Osteocyte (in vitro differentiated cells): ENCODE measurements at regions not wholly inside any gene's neighbourhood (a gene's known extent, or its start where the extent isn't known, plus 50 kb on each side); places are given as distances from the start of the nearest gene placed in this dataset.

Source experiments
- DNase-seq: peaks from one replicate; pipeline ENCODE4 v3.0.0; 2021; ENCODE audit warnings: mixed read lengths; ENCODE audit not compliant: unreplicated experiment; ENCODE audit errors: extremely low spot score
- H3K27ac Mint-ChIP-seq: one replicate; pipeline ENCODE4 v1.8.0; 2021; ENCODE audit warnings: mild to moderate bottlenecking, mixed read lengths; ENCODE audit not compliant: unreplicated experiment
- H3K27me3 Mint-ChIP-seq: one replicate; pipeline ENCODE4 v1.8.0; 2021; ENCODE audit warnings: mixed read lengths; ENCODE audit not compliant: unreplicated experiment
- H3K36me3 Mint-ChIP-seq: one replicate; pipeline ENCODE4 v1.8.0; 2021; ENCODE audit warnings: mixed read lengths; ENCODE audit not compliant: unreplicated experiment
- H3K4me1 Mint-ChIP-seq: one replicate; pipeline ENCODE4 v1.8.0; 2021; ENCODE audit warnings: mixed read lengths; ENCODE audit not compliant: unreplicated experiment
- H3K4me3 Mint-ChIP-seq: one replicate; pipeline ENCODE4 v1.8.0; 2021; ENCODE audit warnings: mild to moderate bottlenecking, moderate library complexity, mixed read lengths; ENCODE audit not compliant: unreplicated experiment
- H3K9me3 Mint-ChIP-seq: one replicate; pipeline ENCODE4 v1.8.0; 2021; ENCODE audit warnings: mixed read lengths; ENCODE audit not compliant: unreplicated experiment
- TF ChIP-seq, protein P1 (sequence below): fragments of 200-600 bp; sonication (generic); IDR thresholded peaks from 2 replicates; pipeline ENCODE4 v1.5.0; 2021; ENCODE audit warnings: antibody characterized with exemption, mild to moderate bottlenecking, moderate library complexity

DNA sequence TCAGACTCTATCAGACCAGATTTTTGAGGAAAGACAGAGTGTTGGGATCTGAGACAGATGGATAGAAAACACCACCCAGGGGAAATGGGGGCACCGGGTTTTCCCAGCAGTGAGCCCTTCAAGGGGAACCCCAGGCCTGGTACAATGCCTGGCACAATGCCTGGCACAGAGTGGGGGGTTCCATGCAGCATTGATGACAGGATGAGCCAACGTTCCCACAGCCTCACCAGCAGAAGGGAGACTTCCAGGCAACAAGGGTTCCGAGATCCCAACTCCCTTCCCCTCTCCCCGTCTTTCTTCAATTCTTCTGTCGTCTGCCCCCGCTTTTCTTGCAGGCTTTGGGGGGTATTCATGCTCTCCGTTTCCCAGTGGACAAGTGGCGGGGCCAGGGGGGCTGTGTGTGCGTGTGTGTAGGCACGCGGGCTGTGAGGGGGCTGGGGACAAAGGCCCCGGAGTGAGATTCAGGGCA is 132.1 kb upstream of the HAAO start:
- no peak for DNase-seq
- no peaks in the 10 kb centered on the region for H3K36me3 Mint-ChIP-seq
- H3K4me1 Mint-ChIP-seq = peaks cover 76% of the 10 kb centered on the region
- peak overlapping the region; percentile 59 for H3K4me3 Mint-ChIP-seq
- TF ChIP-seq, protein P1, sequence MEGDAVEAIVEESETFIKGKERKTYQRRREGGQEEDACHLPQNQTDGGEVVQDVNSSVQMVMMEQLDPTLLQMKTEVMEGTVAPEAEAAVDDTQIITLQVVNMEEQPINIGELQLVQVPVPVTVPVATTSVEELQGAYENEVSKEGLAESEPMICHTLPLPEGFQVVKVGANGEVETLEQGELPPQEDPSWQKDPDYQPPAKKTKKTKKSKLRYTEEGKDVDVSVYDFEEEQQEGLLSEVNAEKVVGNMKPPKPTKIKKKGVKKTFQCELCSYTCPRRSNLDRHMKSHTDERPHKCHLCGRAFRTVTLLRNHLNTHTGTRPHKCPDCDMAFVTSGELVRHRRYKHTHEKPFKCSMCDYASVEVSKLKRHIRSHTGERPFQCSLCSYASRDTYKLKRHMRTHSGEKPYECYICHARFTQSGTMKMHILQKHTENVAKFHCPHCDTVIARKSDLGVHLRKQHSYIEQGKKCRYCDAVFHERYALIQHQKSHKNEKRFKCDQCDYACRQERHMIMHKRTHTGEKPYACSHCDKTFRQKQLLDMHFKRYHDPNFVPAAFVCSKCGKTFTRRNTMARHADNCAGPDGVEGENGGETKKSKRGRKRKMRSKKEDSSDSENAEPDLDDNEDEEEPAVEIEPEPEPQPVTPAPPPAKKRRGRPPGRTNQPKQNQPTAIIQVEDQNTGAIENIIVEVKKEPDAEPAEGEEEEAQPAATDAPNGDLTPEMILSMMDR = no peak
- H3K27me3 Mint-ChIP-seq = no peaks in the 10 kb centered on the region
- peak overlapping the region; percentile 99 for H3K27ac Mint-ChIP-seq
- no peaks in the 10 kb centered on the region for H3K9me3 Mint-ChIP-seq

DNA sequence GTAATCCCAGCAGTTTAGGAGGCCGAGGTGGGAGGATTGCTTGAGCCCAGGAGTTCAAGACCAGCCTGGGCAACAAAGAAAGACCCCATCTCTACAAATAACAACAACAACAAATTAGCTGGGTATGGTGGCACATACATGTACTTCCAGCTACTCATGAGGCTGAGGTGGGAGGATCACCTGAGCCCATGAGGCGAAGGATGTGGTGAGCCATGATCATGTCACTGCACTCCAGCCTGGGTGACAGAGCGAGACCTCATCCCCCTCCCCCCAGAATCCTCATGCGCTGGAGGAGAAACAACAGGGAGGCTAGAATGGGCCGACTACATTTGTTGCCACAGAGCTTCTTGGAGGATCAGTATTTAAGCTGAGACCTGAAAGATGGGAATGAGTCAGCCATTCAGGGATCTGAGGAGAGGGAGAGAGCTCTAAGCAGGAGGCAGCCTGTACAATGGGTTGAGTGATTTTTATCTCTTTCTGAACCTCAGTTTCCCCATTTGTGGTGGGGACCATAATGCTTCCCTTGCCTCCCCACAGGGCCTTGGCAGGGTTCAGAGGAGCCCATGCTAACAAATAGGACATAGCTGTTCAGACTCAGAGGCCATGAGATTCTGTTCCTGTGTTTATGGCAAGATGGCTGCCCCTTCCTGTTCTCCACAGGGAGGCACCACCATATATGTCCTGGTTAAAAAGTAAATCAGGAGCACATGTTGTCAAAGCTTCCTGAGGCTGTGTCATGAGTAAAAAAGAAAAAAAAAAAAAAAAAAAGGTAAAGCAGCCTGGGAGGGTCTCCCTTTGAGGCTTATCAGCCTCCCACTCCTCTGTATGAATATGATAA is 131.4 kb upstream of the HAAO start:
- Mint-ChIP-seq H3K27me3 (no peaks in the 10 kb centered on the region), H3K36me3 (no peaks in the 10 kb centered on the region), H3K27ac (peak overlapping the region; percentile 99), H3K9me3 (no peaks in the 10 kb centered on the region), H3K4me3 (peak overlapping the region; percentile 1), H3K4me1 (peaks cover 69% of the 10 kb centered on the region)
- TF ChIP-seq, protein P1 = no peak
- no peak for DNase-seq

- TF ChIP-seq, protein P1 = no peak
- H3K27me3 Mint-ChIP-seq = no peaks in the 10 kb centered on the region
- H3K27ac Mint-ChIP-seq = peak overlapping the region; percentile 99
- no peak overlapping the region for H3K4me3 Mint-ChIP-seq
- H3K9me3 Mint-ChIP-seq = no peaks in the 10 kb centered on the region
- DNase-seq = no peak
- H3K36me3 Mint-ChIP-seq = no peaks in the 10 kb centered on the region
- H3K4me1 Mint-ChIP-seq = peaks cover 65% of the 10 kb centered on the region
These were observed 130.6 kb upstream of the HAAO start for GRCh38 chr2:42922790-42923579.

- Mint-ChIP-seq H3K36me3 (no peaks in the 10 kb centered on the region), H3K9me3 (no peaks in the 10 kb centered on the region), H3K27ac (peak overlapping the region; percentile 99), H3K4me1 (peaks cover 59% of the 10 kb centered on the region), H3K4me3 (no peak overlapping the region), H3K27me3 (no peaks in the 10 kb centered on the region)
- TF ChIP-seq, protein P1 = no peak
- no peak for DNase-seq
These were observed 129.9 kb upstream of the HAAO start for GRCh38 chr2:42922293-42922692.

DNA sequence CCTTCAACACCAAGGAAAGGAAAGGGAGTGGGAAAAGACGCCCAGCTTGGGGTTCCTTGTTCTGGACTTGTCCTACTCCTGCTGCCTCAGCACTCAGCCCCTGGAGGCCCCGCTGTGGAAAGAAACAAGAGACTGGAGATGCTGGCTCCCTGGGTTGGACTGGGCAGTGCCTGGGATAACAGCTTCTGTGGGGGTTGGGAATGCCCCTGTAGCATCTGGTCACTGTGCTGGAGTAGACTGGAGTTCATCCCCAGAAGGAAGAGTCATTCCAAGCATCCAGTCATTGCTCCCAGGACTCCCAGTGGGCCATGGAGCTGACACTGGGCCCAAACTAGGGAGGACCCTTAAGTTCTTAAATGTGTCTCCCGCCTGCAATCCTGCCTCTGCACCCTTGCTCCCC is 129.3 kb upstream of the HAAO start:
- Mint-ChIP-seq H3K4me3 (no peak overlapping the region), H3K27ac (peak overlapping the region; percentile 8), H3K27me3 (no peaks in the 10 kb centered on the region), H3K4me1 (peaks cover 54% of the 10 kb centered on the region), H3K9me3 (no peaks in the 10 kb centered on the region), H3K36me3 (no peaks in the 10 kb centered on the region)
- no peak for DNase-seq
- TF ChIP-seq, protein P1 = no peak
